Endothelial cell of umbilical vein (primary cell): ENCODE measurements at regions not wholly inside any gene's neighbourhood (a gene's known extent, or its start where the extent isn't known, plus 50 kb on each side); places are given as distances from the start of the nearest gene placed in this dataset.

ENCODE experiments used
- BruUV-seq: library from RNA; stranded (reverse); fragments of 400-500 nt; replicated peaks from 2 replicates; lab custom pipeline; 2021; lab: Mats Ljungman, UMichigan
- CTCF ChIA-PET: fragments of 300-600, 350-600 bp; sonication (Branson Sonifier 250); formaldehyde crosslinking; loops from one replicate; lab custom pipeline; 2021; ENCODE audit warnings: antibody characterized with exemption, inconsistent platforms; lab: Charles Lee
- POLR2A ChIA-PET: fragments of 300-600, 350-600 bp; sonication (Branson Sonifier 250); formaldehyde crosslinking; loops from one replicate; lab custom pipeline; 2021; ENCODE audit warnings: antibody characterized with exemption, inconsistent platforms; lab: Charles Lee
- DNase-seq: peaks from one replicate; pipeline ENCODE4 v3.0.0-alpha.2; 2011; ENCODE audit warnings: low read depth, low spot score
- FAIRE-seq: peaks from 2 replicates; lab custom pipeline; 2011; peaks lifted over from hg19 to GRCh38; lab: Jason Lieb, UNC
- H2AFZ ChIP-seq: 2 replicates; pipeline ENCODE4 v1.6.0; 2012; ENCODE audit warnings: low read depth, low read length, control low read depth, inconsistent platforms
- H3K27ac ChIP-seq: 2 replicates; pipeline ENCODE4 v1.5.1; 2011; ENCODE audit warnings: low read depth, mild to moderate bottlenecking, control low read depth, low read length, moderate library complexity; ENCODE audit not compliant: insufficient read depth
- H3K27me3 ChIP-seq, 2 experiments: 2 replicates each; pipeline versions ENCODE4 v1.6.0 to v1.6.1; 2011; ENCODE audit warnings: low read length in 2 of 2, mixed read lengths in 1 of 2; ENCODE audit not compliant: control insufficient read depth in 2 of 2, insufficient read depth in 2 of 2
- H3K36me3 ChIP-seq, 2 experiments: 2 replicates in 1 of 2; 3 replicates in 1 of 2; pipeline ENCODE4 v1.5.1; 2011; ENCODE audit warnings: low read length in 2 of 2, mild to moderate bottlenecking in 1 of 2, moderate library complexity in 1 of 2; ENCODE audit not compliant: control insufficient read depth in 2 of 2, insufficient read depth in 2 of 2; ENCODE audit errors: extremely low read depth in 1 of 2
- H3K4me1 ChIP-seq: 3 replicates; pipeline ENCODE4 v1.5.1; 2011; ENCODE audit warnings: mild to moderate bottlenecking, low read length; ENCODE audit not compliant: control insufficient read depth, insufficient read depth; ENCODE audit errors: extremely low read depth
- H3K4me2 ChIP-seq: 2 replicates; pipeline ENCODE4 v1.6.1; 2011; ENCODE audit warnings: low read length, control low read depth, mixed read lengths; ENCODE audit not compliant: insufficient read depth
- H3K4me3 ChIP-seq, 3 experiments: fragments of 200-600 bp in 1 of 3; sonication (generic), shearing (Covaris generic) in 1 of 3; replicated peaks in 1 of 3; 2 replicates each; pipeline ENCODE4 v1.5.1; 2011 to 2016; ENCODE audit warnings: control low read depth in 3 of 3, low read length in 3 of 3, mild to moderate bottlenecking in 2 of 3, inconsistent platforms in 1 of 3, low read depth in 1 of 3, moderate library complexity in 1 of 3; ENCODE audit not compliant: insufficient read depth in 1 of 3
- H3K79me2 ChIP-seq: 2 replicates; pipeline ENCODE4 v1.6.0; 2012; ENCODE audit warnings: low read length, inconsistent platforms; ENCODE audit not compliant: control insufficient read depth, insufficient read depth
- H3K9ac ChIP-seq: replicated peaks from 2 replicates; pipeline ENCODE3; 2011; ENCODE audit warnings: low read length, control low read depth; ENCODE audit not compliant: insufficient read depth; ENCODE audit errors: extremely low read depth
- H3K9me1 ChIP-seq: replicated peaks from 3 replicates; pipeline ENCODE4 v1.6.0; 2011; ENCODE audit warnings: mild to moderate bottlenecking, low read length; ENCODE audit not compliant: control insufficient read depth, insufficient read depth; ENCODE audit errors: extremely low read depth
- H3K9me3 ChIP-seq: replicated peaks from 2 replicates; pipeline ENCODE4 v1.5.1; 2012; ENCODE audit warnings: low read length, inconsistent platforms; ENCODE audit not compliant: control insufficient read depth, insufficient read depth
- H4K20me1 ChIP-seq: replicated peaks from 2 replicates; pipeline ENCODE3; 2011; ENCODE audit warnings: mild to moderate bottlenecking, low read length; ENCODE audit not compliant: control insufficient read depth, insufficient read depth; ENCODE audit errors: extremely low read depth
- EZH2 ChIP-seq: IDR thresholded peaks from 2 replicates; pipeline ENCODE4 v1.6.1; 2012; ENCODE audit warnings: borderline replicate concordance, low read depth, mild to moderate bottlenecking, moderate library complexity, low read length, inconsistent platforms; ENCODE audit not compliant: severe bottlenecking
- FOS ChIP-seq: IDR thresholded peaks from 2 replicates; pipeline ENCODE4 v1.6.1; 2011; ENCODE audit warnings: mild to moderate bottlenecking, low read length, moderate library complexity, borderline replicate concordance; ENCODE audit not compliant: insufficient read depth
- GATA2 ChIP-seq: IDR thresholded peaks from 2 replicates; pipeline ENCODE4 v1.7.0; 2011; ENCODE audit warnings: low read depth, mild to moderate bottlenecking, moderate library complexity, mixed read lengths, low read length; ENCODE audit not compliant: insufficient read length, insufficient read depth
- JUN ChIP-seq: IDR thresholded peaks from 2 replicates; pipeline ENCODE4 v1.6.1; 2011; ENCODE audit warnings: borderline replicate concordance, low read depth; ENCODE audit not compliant: insufficient read length, insufficient read depth
- MYC ChIP-seq: IDR thresholded peaks from one replicate; pipeline ENCODE4 v1.6.1; 2011; ENCODE audit warnings: mild to moderate bottlenecking, low read depth, low read length
- POLR2A ChIP-seq: IDR thresholded peaks from 2 replicates; pipeline ENCODE4 v1.6.1; 2012; ENCODE audit warnings: low read depth, mild to moderate bottlenecking, control low read depth, low read length
- POLR2AphosphoS5 ChIP-seq: IDR thresholded peaks from 2 replicates; pipeline ENCODE4 v1.6.1; 2012; ENCODE audit warnings: low read depth, mild to moderate bottlenecking, control low read depth, low read length, moderate library complexity; ENCODE audit not compliant: insufficient read depth
- dilution Hi-C: fragments of 300-500 bp; cut with MboI; formaldehyde crosslinking; loops from one replicate; pipeline ENCODE4 v1.15.0; 2019; ENCODE audit warnings: low sequenced_read_pairs; ENCODE audit not compliant: extremely low pct_ligation_motif_present
- intact Hi-C: fragments of 100-400 bp; cut with micrococcal nuclease; formaldehyde crosslinking; loops from one replicate; pipeline ENCODE4 v1.10.0; 2022
- TF ChIP-seq, protein P1 (sequence below), 2 donors: IDR thresholded peaks; 1 replicate in 1 of 2; 2 replicates in 1 of 2; pipeline ENCODE4 v1.5.1; 2011; ENCODE audit warnings: low read length in 2 of 2, mild to moderate bottlenecking in 2 of 2, moderate library complexity in 2 of 2, control low read depth in 1 of 2, inconsistent platforms in 1 of 2, low read depth in 1 of 2; ENCODE audit not compliant: insufficient read depth in 1 of 2; ENCODE audit errors: extremely low read depth in 1 of 2
- TF ChIP-seq, protein P2 (sequence below): IDR thresholded peaks from 2 replicates; pipeline ENCODE4 v1.6.1; 2011; ENCODE audit not compliant: insufficient read depth, insufficient read length

DNA sequence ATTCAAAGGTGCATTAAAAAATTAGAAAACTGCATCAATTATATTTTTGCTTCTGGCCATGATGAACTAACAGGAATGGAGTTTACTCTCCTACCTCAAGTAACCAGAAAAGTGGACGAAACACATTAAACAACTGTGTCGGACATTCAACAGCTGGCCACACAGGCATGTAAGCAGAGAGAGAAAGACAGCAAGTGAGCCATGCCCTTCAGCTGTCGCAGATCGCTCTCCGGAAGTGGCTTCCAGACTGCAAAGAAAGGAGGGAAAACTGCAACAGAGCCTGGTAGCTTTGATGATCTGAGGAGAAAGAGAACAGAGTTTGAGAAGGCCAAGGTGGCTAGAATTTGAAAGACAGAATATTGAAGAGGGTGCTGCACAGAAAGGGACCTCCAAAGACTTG is 557.2 kb downstream of the MATN1 start:
- dilution Hi-C loops = no loop called here
- FAIRE-seq = no peak
- no TSS peak for BruUV-seq

More for the DNA sequence above, 557.2 kb downstream of the MATN1 start:
- Histone ChIP-seq H3K9ac (no peak overlapping the region), H3K79me2 (no peaks in the 10 kb centered on the region), H3K4me3 (no peak overlapping the region), H2AFZ (no peak overlapping the region), H3K36me3 (no peaks in the 10 kb centered on the region), H4K20me1 (no peaks in the 10 kb centered on the region), H3K9me3 (no peaks in the 10 kb centered on the region), H3K4me1 (no peaks in the 10 kb centered on the region), H3K9me1 (no peaks in the 10 kb centered on the region), H3K4me2 (no peak overlapping the region), H3K27ac (no peak overlapping the region), H3K27me3 (no peaks in the 10 kb centered on the region)
- ChIA-PET POLR2A (no interaction called here), CTCF (no interaction called here)
- TF ChIP-seq GATA2 = no peak
- TF ChIP-seq, protein P1, sequence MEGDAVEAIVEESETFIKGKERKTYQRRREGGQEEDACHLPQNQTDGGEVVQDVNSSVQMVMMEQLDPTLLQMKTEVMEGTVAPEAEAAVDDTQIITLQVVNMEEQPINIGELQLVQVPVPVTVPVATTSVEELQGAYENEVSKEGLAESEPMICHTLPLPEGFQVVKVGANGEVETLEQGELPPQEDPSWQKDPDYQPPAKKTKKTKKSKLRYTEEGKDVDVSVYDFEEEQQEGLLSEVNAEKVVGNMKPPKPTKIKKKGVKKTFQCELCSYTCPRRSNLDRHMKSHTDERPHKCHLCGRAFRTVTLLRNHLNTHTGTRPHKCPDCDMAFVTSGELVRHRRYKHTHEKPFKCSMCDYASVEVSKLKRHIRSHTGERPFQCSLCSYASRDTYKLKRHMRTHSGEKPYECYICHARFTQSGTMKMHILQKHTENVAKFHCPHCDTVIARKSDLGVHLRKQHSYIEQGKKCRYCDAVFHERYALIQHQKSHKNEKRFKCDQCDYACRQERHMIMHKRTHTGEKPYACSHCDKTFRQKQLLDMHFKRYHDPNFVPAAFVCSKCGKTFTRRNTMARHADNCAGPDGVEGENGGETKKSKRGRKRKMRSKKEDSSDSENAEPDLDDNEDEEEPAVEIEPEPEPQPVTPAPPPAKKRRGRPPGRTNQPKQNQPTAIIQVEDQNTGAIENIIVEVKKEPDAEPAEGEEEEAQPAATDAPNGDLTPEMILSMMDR (IDR thresholded peaks at IDR 0.05; ENCODE audit: extremely low read depth in 1 of 2, insufficient read depth in 1 of 2, low read depth in 1 of 2, low read length in 2 of 2) = no peak
- TF ChIP-seq MYC = no peak
- TF ChIP-seq, protein P2, sequence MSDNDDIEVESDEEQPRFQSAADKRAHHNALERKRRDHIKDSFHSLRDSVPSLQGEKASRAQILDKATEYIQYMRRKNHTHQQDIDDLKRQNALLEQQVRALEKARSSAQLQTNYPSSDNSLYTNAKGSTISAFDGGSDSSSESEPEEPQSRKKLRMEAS = no peak
- no peak for TF ChIP-seq JUN
- no peak for TF ChIP-seq EZH2
- TF ChIP-seq POLR2AphosphoS5 = no peak
- no peak for TF ChIP-seq FOS
- no peak for TF ChIP-seq POLR2A
- intact Hi-C loops = no loop called here
- no peak for DNase-seq
